ENCODE measurements at regions not wholly inside any gene's neighbourhood (a gene's known extent, or its start where the extent isn't known, plus 50 kb on each side); places are given as distances from the start of the nearest gene placed in this dataset.

GRCh38 chr19:28843761-28844492 lies 369.0 kb downstream of the UQCRFS1 start:
- DNase-seq (ENCODE audit: low spot score), result no peak

DNA sequence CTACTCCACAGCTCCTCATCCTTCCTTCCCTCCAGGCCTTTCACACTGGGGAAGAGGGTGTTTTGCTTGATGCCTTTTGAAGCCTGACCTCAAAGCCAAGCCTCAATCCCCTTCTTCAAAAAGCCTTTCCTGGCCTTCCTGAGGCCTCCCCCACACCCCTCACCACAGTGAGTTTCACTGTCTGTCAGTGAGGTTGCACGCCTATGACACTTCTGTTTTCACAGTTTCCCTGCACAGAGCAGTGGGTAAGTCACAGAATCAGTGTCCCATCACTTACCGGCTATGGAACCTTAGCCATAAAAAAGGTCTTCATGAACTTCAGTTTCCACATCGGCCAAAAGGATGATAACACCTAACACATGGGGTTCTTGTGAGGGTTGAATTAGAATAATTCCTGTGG lies 371.4 kb downstream of the UQCRFS1 start:
- DNase-seq (ENCODE audit: low spot score), result no peak

DNA sequence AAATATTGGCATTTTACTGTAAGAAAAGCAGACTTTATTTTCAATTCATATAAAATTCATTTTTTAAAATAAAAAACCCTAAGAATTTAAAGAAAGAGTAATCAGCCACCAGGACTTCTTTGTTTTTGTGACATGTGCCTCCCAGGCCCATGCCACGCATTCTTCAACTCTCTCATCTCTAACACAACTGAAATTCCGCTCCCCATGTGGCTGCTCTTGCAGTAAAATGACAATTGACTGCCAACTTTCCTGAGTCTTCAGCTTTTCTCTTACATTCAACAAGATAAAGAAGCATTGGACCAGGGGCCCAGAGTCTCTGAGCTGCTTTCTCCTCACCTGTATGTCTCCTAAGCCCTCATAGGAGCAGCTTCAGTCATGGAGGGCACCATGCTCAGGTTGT lies 372.1 kb downstream of the UQCRFS1 start:
- no peak for DNase-seq (ENCODE audit: low spot score)

DNA sequence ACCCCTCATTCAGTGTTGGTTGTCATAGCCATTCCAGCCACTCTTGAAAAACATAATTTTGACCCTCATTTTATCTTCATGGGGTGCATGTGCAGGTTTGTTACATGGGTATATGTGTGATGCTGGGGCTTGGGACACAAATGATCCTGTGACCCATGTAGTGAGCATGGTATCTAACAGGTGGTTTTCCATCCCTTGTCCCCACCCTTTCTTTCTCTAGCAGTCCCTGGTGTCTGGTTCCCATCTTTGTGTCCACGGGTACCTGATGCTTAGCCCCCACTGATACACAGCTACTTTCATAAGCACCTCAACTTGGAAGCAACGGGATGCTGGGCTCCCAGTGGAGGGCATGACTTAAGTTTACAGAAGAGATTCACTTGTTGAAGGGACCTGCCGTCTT lies 373.5 kb downstream of the UQCRFS1 start:
- no peak for DNase-seq (ENCODE audit: low spot score)

DNA sequence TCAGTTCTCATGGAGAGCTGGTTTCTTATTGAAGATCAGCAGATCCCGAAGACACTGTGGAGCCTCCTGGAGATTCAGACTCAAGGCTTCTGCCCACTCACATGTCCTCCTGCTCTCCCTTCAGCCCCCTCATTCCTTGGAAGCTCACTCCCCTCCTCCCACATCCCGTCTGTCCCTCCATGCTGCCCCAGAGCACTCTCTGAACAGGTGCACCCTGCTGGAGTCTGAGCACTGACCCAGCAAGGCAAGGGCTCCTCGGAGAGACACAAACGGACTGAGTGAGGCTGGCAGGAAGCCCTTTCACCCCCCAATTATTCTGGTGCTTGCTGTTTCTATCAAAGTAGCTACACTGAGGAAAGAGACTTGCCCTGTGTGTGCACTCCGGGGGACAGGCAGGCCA lies 374.0 kb downstream of the UQCRFS1 start:
- no peak for DNase-seq (ENCODE audit: low spot score)

GRCh38 chr19:28836421-28836820 lies 376.5 kb downstream of the UQCRFS1 start:
- no peak for DNase-seq (ENCODE audit: low spot score)

GRCh38 chr19:28834996-28835395 lies 378.0 kb downstream of the UQCRFS1 start:
- no peak for DNase-seq (ENCODE audit: low spot score)

DNA sequence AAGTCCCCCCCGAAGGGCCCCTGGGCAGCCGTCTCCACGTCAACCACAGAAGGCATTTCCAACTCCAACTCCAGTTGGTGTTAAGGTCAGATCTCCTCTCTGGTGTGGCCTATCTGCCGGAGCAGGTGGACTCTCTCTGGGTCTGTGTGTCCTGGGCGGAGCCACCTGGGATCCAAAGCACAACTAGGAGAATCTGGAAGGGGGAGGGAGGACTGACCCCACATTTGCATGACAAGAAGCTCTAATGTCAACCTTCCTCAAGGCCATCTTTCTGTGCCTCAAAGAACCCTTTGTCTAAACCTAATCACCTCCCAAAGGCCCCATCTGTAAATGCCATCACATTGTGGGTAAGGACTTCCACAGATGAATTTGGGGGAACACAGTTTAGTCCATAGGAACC lies 381.5 kb downstream of the UQCRFS1 start:
- DNase-seq (ENCODE audit: low spot score), result no peak

GRCh38 chr19:28829762-28830161 lies 383.2 kb downstream of the UQCRFS1 start:
- DNase-seq (ENCODE audit: low spot score), result no peak

GRCh38 chr19:28829359-28829758 lies 383.6 kb downstream of the UQCRFS1 start:
- DNase-seq (ENCODE audit: low spot score), result no peak

DNA sequence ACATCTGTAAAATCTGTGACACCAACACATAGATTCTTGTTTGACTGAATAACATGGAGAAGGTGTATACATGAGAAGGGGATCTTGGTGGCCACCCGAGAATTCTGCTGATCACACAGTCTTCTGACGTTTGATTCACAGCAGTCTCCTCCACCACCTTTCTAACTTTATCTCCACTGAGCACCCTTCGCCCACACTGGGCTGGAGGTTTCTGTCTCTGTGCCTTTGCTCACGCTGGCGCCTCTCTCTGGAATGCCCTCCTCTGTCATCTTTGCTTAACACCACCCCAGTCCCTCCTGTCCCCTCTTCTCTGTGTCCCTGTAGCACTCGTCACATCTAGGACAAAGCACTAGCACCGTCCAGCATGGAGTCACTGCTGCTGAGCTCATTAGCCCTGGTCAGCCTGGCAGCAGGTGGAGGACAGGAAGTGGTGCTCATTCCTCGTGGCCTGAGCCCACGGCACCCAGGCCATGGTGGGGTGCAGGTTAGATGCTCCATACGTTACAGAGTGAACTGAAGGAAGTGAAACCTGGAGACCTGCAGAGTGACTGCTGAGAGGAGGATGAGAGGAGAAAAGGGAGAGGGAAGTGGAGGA lies 384.6 kb downstream of the UQCRFS1 start:
- no peak for DNase-seq (ENCODE audit: low spot score)

GRCh38 chr19:28827382-28827781 lies 385.6 kb downstream of the UQCRFS1 start:
- no peak for DNase-seq (ENCODE audit: low spot score)

DNA sequence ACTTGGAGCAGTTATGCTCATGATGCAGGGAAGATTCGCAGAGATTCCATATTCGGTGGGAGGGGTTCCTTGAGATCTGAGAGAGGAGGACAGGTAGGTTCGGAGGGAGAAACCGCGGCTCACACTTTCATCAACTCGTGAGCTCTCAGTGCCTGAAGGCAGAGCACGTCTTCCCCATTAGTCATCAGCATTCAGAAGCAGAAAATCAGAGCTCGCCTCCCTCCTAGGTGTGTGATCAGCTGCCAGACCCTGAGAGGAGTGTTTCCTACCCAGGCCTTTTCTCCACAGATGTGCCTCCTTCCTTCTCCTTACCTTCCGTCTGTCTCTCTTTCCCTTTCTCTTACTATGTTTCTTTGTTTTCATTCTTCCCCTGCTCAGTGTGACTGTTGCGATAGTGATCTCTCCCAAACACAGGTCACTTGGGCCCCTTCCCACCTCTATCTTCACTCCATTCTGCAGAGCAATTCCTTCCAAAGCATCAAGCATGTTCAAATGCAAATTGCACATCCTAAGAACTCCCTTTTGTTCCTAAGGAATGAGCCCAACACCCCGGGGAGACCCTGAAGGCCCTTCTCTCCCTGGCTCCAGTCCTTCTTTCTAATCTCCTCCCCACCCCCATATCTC lies 389.5 kb downstream of the UQCRFS1 start:
- no peak for DNase-seq (ENCODE audit: low spot score)

DNA sequence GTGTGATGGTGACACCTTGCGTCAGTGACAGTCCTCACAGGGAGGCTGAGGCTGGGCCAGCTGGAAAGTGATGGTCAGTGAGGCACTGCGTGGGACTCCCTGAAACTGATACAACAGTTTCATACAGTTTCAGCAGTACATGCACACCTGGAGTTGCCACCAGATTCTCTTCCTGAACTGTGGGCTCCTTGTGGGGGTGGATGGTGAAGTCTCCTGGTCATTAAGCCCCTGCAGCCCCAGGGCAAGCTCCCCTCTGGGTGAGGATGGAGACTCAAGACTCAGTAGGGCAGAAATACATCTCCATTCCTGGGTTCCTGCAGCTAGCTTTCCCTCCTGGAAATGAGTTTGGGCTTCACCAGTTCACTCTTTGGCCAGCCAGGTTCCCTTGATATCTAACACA lies 392.7 kb downstream of the UQCRFS1 start:
- no peak for DNase-seq (ENCODE audit: low spot score)

- DNase-seq (ENCODE audit: low spot score), result no peak
These were observed 397.7 kb downstream of the UQCRFS1 start for GRCh38 chr19:28815257-28815656.

GRCh38 chr19:28794301-28794700 lies 418.6 kb downstream of the UQCRFS1 start:
- no peak for DNase-seq (ENCODE audit: low spot score)

- DNase-seq (ENCODE audit: low spot score), result no peak
These were observed 419.4 kb downstream of the UQCRFS1 start for GRCh38 chr19:28793391-28794168.

- no peak for DNase-seq (ENCODE audit: low spot score)
These were observed 427.0 kb downstream of the UQCRFS1 start for GRCh38 chr19:28785971-28786370.

- no peak for DNase-seq (ENCODE audit: low spot score)
These were observed 448.9 kb downstream of the UQCRFS1 start for GRCh38 chr19:28764066-28764465.

DNA sequence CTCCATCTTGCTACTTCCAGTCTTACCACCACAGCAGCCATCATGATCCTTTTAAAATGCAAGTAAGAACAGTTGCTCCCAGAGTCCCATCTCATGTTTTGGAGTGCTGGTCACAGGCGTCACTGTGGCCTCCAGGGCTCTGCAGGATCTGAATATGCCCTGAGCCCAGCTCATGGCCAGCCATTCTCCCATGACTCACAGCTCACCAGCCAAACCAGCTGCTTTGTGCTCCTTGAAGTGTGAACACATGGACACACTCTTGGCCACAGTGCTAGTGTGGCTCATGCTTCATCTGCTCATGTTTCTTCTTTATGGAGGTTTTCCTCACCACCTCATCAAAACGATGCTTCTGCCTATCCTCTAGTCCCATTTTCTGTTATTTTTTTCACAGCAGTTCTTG lies 466.5 kb downstream of the UQCRFS1 start:
- DNase-seq (ENCODE audit: low spot score), result no peak

DNA sequence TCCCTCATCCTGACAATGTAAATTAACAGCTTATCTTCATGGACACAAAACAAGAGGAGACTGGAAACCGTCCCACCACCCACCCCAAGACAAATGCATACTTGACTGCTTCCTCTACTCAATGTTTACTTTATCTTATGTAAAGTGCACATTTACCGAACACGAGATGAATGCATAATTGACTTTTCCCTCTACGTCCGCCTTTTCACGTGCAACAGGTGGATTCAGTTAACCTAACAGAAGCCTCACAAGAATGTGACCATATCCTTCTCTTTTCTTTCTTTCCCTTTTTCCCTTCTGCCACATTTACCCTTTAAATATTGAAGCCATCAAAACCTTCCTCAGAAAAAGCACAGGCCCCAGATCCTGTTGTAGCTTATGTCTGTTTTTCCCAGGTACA lies 468.0 kb downstream of the UQCRFS1 start:
- DNase-seq (ENCODE audit: low spot score), result no peak

DNA sequence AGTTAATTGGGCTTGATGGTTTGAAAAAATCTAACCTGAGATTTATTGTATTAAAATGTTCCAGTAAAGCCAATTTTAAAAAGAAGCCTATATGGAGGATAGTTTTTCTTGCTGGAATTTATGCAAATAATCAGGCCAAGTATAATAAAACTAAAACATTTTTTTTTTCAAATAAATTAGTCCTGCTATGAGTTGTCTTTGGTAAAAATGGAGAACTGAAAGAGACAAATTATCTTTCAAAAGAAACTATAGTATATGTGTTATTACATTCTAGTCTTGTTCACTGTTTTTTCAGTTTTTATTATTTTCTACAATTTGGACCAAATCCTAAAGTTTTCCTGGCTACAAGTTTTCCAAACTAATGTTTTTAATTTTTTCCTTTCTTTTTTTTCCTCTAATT lies 468.9 kb downstream of the UQCRFS1 start:
- DNase-seq (ENCODE audit: low spot score), result no peak

Measured in left forelimb (tissue), 1 donor.